ENCODE measurements at regions not wholly inside any gene's neighbourhood (a gene's known extent, or its start where the extent isn't known, plus 50 kb on each side); places are given as distances from the start of the nearest gene placed in this dataset.

DNA sequence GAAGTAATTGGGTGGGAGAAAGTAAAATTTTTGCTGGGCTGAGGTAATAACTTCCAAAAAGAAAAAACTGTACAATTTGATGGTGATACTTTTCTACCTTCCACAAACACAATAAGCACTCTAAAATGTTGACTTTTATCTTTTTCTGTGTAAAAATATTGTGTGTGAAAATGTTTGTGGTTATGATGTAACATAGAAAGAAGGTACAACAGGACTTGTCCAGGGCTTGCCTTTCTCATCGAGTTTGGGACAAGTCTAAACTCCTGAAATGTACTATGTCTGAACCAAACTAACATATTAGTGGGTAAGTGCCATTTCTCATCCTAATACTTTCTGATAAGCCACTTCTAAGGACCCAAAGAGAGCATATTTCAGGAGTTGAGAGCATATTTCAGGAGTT lies 174.2 kb upstream of the PDGFD start:
- DNase-seq (ENCODE audit: low spot score), result no peak

DNA sequence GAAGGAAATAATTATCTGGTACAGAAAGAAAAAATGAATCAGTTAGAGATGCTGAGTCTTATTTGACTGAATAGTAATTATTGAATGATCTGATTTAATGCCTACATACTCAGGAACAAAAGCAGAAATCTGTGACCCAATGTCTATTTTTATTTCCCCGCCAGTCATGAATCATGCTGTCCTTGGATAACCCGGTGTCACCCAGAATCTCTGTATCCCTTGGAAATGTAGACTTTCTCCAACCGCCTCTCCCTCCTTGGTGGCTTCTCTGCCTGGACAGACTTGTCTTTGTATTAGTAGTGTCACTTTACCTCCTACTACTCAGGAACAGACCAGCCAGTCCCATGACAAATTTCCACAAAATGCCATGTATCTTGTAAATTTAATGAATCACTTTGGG lies 173.3 kb upstream of the PDGFD start:
- DNase-seq (ENCODE audit: low spot score), result peak; percentile 9

- no peak for DNase-seq (ENCODE audit: low spot score)
Measured at GRCh38 chr11:104333977-104334376, 170.0 kb upstream of the PDGFD start.

DNA sequence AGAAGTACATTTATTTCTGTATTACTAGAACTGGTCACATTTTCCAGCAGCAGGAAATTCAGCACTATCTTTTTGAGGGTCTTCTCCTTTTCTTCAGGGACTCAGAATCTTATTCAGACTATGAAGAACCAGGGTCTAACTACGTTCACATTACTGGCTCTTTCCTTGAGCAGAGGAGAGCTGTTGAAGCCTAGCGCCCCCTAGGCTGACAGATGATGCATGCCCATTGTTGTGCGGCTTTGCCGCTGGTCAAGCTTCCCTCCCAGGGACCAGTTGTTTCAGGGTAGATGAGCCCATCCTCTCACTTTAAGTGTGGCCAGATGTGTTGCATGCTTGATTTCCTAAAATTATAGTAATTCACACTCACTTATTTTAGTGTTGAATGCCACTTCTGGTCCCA lies 168.2 kb upstream of the PDGFD start:
- DNase-seq (ENCODE audit: low spot score), result no peak

GRCh38 chr11:104329078-104329665 lies 165.2 kb upstream of the PDGFD start:
- no peak for DNase-seq (ENCODE audit: low spot score)

DNA sequence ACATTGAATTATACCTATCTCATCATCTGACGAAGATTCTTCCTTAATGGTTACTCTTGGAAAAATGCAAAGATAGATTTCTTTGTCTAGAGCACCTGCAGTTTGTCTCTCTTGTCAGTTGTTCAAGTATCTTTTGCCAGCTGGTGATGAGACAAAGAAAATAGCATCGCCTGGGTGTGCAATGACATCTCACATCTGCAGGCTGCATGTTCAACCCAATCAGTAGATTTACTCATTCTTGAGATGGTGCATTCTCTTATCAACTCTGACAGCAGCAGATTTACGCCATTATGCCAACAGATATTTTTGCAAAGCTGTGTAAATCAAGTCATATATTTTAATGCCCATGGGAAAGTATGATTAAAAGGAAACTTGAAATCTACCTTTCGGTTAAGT lies 164.6 kb upstream of the PDGFD start:
- DNase-seq (ENCODE audit: low spot score), result no peak

- DNase-seq (ENCODE audit: low spot score), result no peak
Measured at GRCh38 chr11:104327861-104328511, 164.0 kb upstream of the PDGFD start.

- DNase-seq (ENCODE audit: low spot score), result no peak
Measured at GRCh38 chr11:104325093-104325492, 161.1 kb upstream of the PDGFD start.

- DNase-seq (ENCODE audit: low spot score), result no peak
Measured at GRCh38 chr11:104324276-104324675, 160.3 kb upstream of the PDGFD start.

GRCh38 chr11:104323841-104324240 lies 159.9 kb upstream of the PDGFD start:
- no peak for DNase-seq (ENCODE audit: low spot score)

GRCh38 chr11:104322696-104323095 lies 158.7 kb upstream of the PDGFD start:
- DNase-seq (ENCODE audit: low spot score), result no peak

DNA sequence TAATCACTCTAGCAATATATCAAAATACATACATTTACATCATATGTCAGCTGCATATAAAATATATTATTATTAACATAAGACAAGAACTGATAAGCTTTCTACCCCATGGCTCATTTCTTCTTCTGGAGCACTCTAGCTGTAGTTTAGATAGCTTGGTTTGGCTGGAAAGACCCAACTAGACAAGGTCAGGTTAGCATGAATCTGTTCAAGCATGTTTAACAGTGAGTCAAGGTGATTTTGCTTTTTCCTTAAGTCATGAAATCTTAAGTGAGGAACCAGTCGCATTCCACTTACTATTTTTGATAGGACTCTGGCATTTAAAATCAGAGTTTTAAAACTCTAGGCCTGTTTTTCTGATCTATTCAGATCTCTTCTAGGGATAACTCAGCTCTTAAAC lies 157.0 kb upstream of the PDGFD start:
- DNase-seq (ENCODE audit: low spot score), result no peak

DNA sequence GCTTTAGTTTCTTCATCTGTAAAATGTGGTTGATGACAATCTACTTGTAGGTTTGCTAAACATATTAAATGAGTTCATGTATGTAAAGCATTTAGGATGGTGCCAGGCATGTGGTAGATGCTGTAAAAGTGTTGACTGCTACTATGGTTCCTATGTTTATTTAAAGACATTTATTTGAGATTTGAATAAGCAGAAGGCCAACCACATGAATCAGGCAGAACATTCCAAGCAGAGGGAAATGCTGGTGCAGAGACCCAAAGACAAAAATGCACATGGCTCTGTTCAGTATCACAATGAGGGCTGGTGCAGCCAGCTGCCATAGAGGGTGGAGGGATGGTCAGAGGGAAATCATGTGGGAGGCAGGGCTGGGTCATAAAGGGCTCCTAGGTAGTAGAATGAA lies 156.2 kb upstream of the PDGFD start:
- DNase-seq (ENCODE audit: low spot score), result no peak

DNA sequence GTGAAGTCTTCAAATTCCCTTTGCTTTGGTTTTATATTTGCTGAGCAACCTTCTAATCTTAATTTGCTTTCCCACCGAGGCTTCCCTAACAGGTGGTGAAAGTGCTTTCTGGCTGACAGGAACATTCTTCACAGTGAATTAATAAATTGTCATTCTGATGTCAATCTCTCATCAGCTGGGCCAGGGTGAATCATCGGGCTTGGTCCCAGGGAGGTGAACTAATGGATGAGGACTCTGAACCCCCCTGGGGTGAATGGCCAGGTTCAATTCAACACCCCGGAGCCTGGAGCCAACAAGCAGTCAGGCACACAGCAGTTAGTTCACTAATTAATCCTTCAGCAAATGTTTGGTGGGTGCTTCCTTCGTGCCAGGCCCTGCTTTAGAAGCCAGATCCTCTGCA lies 155.4 kb upstream of the PDGFD start:
- DNase-seq (ENCODE audit: low spot score), result no peak

GRCh38 chr11:104306862-104307474 lies 143.0 kb upstream of the PDGFD start:
- no peak for DNase-seq (ENCODE audit: low spot score)

DNA sequence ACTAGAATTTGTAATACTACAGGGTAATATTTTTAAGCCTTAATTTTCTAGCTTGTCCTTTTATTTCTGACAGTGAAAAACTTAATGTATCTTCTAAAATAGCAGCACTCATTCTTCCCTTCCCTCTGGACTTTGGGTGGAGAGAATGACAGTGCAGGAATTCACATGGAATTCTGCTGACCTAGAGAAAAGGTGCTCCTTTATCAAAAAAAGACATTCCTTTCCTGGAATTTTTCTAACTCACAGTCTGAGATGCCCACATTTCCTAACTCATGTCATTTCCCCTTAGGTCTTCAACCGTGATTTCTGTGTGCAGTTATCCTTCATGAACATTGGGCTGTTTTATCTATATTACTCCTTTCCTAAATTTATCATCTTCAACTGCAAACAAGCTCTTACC lies 137.8 kb upstream of the PDGFD start:
- DNase-seq (ENCODE audit: low spot score), result no peak

DNA sequence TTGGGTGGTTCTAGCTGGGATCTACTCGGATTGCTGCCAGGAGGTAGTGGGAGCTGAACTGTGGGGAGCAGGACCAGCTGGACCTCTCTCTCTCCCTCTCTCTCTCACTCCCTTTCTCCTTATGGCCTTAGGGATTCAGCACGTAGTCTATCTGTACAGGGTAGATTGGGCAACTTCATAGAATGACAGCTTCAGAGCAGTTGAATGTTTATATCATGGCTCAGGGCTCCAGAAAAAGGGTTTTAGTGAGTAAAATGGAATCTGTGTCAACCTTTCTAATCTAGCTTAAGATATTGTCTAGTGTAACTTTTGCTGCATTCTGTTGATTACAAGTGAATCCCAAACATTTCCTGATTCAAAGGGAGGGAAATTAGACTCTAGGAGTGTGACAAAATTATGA lies 127.7 kb upstream of the PDGFD start:
- DNase-seq (ENCODE audit: low spot score), result no peak

GRCh38 chr11:104286129-104286528 lies 122.2 kb upstream of the PDGFD start:
- DNase-seq (ENCODE audit: low spot score), result no peak

DNA sequence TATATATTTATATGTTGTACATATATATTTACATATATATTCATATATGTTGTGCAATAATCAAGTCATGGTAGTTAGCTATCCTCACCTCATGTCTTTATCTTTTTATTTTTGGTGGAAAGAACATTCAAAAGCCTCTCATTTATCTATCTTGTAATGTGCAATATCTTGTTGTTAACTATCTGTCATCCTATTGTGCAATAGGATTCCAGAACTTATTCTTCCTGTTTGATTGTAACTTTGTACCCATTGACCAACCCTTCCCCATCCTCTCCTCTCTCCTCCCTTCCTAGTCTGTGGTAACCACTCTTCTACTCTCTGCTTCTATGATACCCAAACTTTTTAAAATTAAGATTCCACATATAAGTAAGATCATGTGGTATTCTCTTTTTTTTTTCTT lies 115.6 kb upstream of the PDGFD start:
- no peak for DNase-seq (ENCODE audit: low spot score)

GRCh38 chr11:104275992-104276391 lies 112.0 kb upstream of the PDGFD start:
- DNase-seq (ENCODE audit: low spot score), result no peak

- no peak for DNase-seq (ENCODE audit: low spot score)
Measured at GRCh38 chr11:104260456-104260855, 96.5 kb upstream of the PDGFD start.

DNA sequence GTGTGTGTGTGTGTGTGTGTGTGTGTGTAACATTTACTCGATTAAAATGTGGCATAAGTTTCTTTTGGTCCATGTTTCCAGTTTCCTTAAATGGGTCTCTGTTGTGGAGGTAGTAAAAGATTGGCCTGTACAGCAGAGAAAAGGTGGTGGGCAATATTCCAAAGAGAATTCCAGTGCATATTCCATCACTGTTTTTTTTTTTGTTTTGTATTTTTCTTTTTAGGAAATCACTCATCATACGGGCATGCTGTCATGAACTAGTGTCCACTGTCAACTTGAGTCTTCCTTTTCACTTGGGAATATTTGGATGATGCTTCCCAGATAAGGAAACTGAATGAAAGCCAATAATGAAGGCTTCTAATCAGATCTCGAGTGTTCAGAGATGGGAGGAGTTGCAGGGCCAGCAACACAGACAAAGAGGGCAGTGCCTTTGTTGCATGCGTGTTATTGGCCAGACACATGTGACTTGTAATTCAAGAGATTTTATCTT lies 95.2 kb upstream of the PDGFD start:
- DNase-seq (ENCODE audit: low spot score), result no peak

GRCh38 chr11:104256525-104256924 lies 92.6 kb upstream of the PDGFD start:
- no peak for DNase-seq (ENCODE audit: low spot score)

- DNase-seq (ENCODE audit: low spot score), result no peak
Measured at GRCh38 chr11:104254347-104254746, 90.4 kb upstream of the PDGFD start.

Measured in Ammon's horn (tissue), 1 donor.